NCI-H2081 treated with DMSO at 0.1 percent for 48 hours (cell line): ENCODE measurements at regions not wholly inside any gene's neighbourhood (a gene's known extent, or its start where the extent isn't known, plus 50 kb on each side); places are given as distances from the start of the nearest gene placed in this dataset.
"Not testable (repeated sequence)": the region's sequence is repeated elsewhere in the genome, so short reads cannot be mapped to it uniquely, and the experiment has no call there.

Experiments
- DNase-seq: peaks from one replicate; lab custom pipeline; 2025; lab: John Stamatoyannopoulos, UW

GRCh38 chr1:218874801-218875400 is 298.8 kb upstream of the LYPLAL1 start:
- no peak for DNase-seq

DNA sequence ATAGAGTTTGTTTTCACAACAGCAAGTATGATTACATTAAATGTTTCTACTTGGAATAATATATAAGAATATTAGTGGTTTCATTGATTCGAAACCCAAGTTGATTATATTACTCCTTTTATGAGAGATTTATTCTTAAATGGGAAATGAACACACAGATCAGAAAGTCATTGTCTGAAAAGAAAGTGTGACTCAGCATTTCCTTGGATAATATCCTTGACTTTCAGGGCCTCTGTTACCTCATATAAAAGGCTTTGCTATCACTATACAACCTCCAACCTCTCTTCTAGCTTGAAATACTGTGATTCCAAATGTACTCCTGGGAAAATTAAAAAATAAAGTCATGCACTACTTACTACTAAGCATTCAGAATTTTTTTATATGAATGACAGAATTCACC is 295.3 kb upstream of the LYPLAL1 start:
- no peak for DNase-seq

DNA sequence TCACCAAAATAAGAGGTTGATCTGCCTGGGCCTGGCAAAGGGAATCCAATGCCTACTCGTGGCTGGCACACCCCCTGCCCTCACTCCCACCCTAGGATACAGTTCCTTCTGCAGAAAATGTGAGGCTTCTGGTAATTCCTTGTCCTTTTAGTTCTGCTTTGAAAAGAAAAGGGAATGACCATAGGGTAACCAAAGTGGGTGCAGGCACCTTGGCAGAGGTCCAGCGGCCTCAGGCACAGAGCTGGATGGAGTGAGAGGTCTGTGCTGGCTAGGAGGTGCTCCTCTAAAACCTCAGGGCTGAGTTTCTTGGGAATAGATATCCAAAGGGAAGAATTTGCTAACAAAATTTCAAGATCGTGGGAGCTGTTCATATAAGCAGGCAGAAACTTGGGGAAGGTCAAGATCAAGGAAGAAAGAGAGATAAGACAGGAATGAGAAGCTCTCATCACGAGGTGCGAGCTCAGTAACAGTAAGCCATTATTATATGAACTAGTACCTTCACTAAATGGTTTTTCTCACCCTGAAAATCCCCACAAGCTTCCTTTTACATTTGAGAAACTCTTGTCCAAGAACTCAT is 293.1 kb upstream of the LYPLAL1 start:
- no peak for DNase-seq

DNA sequence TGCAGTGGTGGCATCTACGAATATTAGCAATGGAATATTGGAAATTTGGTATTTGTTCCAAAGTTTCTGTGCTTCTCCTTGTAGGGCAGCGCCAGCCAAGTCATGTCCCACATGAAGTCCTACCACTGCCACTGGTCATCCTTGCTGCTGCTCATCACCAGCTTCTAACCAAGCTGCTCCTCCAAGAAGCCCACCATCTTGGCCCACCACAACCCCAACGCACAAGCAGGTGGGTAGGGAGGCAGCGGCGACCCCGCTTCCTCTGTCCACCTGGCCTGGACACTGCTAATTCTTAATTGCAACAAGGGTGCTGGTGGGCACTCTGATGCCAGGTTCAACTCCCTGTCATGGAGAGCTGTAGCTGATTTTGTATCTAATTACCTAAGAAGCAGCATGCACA is 291.2 kb upstream of the LYPLAL1 start:
- DNase-seq: no peak

- no peak for DNase-seq
Observed at GRCh38 chr1:218886101-218886871, 287.4 kb upstream of the LYPLAL1 start.

- no peak for DNase-seq
Observed at GRCh38 chr1:218887141-218887925, 286.3 kb upstream of the LYPLAL1 start.

DNA sequence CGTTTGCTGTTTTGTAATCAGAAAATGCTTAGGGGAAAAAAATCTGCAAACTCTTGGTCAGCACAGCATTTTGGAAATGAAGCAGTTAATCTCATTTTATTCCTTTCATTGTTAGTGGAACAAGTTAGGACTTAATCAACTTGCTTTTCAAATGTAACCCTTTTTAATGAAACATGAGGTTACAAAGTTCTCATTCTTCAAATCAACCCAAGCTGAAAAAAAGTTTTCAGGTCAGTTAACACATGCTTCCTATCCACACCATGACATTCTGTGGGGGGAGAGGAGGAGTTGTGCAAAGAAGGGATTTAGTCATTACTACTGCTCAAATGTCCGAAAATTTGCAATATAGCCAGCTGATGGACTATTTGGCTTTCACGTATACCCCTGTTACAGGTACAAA is 283.2 kb upstream of the LYPLAL1 start:
- DNase-seq: no peak

GRCh38 chr1:218891577-218891976 is 282.1 kb upstream of the LYPLAL1 start:
- DNase-seq: no peak

- no peak for DNase-seq
Observed at GRCh38 chr1:218895064-218895587, 278.6 kb upstream of the LYPLAL1 start.

DNA sequence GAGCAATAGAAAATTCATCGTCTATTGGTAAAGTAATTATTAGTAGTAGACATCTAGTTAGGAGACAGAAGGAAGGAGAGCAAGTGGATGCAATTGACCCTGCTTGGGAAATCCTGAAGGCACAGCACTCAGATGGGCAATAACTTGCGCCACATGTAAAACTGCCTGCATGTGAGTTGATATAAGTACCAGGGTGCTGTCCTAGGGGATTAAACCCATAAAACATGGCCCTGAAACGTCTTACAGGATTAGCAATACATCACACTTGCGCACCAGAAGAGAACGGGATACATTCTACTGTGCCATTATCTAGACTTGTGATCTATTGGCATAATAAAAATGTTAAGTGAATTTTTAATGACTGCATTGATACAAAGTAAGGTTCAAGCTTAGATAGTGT is 277.5 kb upstream of the LYPLAL1 start:
- no peak for DNase-seq

DNA sequence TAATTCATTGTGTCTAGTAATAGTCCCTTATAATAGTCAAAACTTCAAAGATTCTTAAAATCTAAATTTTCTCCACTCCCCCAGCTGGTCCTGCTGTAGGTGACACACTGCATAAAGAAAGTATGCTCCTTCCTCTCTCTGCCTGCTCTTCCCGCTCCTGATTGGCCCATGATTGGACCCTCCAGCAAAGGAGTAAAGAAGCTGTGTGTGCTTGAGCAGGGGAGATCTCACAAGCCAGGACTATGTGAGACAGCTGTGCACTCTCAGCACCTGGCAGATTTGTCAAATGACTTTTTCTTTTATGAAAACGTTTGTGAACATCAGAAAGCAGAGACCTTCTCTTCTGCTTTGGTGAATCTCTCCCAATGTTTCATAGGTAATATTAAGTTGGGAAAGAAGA is 274.8 kb upstream of the LYPLAL1 start:
- no peak for DNase-seq

DNA sequence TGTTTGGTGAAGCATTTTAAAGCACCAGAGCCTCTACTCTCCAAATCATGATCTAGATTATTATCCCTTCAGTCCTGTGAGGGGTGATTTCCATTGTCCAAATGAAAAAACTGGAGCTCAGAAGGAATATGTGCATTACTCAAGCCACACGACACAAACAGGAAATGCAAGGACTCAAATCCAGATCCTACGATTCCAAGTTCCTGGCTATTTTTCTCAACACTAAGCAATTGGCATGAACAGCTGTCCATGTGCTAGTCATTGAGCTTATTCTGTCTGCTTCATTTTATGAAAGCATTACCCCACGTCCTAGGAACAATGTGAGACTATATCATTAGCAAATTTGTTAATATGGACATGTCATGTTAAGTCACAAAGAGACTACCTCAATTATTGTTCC is 273.1 kb upstream of the LYPLAL1 start:
- no peak for DNase-seq

DNA sequence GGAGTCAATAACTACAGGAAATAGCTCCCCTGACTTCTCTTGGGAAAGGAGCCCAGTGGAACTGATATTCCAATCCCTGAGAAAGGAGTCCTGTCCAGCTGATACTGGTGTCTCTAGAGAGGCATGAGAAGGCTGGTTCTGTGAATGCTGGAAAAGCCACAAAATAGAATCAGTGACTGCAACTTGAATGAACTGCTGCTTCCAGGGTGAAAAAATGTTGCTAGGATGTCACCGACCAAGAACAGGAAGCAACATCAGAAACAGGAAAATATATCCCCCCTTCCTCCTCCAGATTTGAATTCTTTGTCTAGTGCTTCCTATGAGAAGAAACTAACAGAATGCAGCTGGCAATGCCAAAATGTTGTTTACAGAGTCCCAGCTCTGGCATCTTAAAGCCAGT is 269.3 kb upstream of the LYPLAL1 start:
- DNase-seq: no peak

- DNase-seq: no peak
Observed at GRCh38 chr1:218916720-218917119, 257.0 kb upstream of the LYPLAL1 start.

DNA sequence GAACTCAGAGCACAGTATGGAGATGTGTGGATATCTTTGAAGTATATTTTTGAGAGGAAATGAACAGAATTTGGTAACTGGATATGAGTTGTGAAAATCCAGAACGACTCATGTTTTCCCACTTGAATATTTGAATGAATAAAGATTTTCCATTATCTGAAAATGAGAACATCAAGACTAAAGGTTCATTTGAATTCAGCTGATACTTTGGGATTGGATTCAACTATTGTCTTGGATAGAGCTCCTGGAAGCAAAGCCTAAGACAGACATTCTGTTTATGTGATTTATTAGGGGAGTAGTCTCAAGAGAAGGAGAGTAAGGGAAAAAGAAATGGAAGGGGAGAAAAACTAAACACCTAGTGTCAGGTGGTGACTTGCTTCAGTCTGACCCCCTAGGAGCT is 256.0 kb upstream of the LYPLAL1 start:
- no peak for DNase-seq

DNA sequence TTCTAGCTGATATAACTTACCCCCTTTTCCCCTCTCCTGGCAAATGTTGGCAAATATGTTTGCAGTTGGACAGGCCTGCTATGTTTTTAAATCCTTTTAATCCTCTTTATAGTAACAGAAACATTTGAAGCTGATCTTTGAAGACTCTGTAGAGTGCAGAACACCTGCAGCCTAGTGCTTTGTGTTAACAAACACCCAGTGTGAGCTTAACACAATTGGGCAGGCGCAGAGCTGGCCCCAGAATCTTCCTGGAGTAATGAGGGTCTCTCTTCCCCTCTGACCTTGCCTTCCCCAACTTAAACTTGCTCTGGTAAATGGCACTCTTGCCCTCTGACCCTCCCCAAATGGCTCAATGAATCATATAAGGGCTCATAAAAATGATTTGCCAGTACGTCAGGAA is 247.9 kb upstream of the LYPLAL1 start:
- DNase-seq: no peak

DNA sequence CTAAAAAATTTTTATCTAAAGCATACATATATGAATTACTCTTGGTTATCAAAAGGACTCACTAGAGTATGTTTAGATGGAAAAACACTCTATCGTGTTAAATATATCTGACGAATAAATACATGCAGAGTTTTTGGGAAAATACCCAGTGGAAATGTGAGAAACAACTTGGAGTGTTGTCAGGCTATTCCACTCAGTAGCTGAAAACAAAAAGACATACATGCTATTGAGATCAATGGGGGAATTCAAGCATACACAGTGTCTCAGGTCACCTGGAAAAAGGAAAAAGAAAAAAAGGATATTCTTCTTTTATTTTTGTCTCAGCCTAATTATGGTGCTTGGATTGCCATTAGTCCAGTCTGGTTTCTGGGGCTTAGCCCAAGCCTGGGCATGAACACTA is 247.0 kb upstream of the LYPLAL1 start:
- no peak for DNase-seq

DNA sequence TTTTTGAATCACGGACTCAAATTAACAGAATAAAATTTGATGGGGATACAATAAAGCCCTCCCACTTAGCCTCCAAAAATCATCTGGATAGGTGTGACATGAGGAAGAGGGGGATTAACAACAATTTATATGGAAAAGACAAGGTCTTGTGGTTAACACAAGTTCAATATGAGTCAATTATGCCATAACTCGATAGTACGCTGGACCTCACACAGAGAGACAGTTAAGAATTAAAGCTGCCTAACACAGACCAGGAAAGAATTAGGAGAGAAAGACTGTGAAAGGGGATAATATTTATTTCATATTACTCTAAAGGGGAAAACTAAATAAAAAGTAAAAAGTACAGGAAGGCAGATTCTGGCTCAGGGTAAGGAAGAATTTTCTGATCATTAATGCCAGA is 243.7 kb upstream of the LYPLAL1 start:
- no peak for DNase-seq

DNA sequence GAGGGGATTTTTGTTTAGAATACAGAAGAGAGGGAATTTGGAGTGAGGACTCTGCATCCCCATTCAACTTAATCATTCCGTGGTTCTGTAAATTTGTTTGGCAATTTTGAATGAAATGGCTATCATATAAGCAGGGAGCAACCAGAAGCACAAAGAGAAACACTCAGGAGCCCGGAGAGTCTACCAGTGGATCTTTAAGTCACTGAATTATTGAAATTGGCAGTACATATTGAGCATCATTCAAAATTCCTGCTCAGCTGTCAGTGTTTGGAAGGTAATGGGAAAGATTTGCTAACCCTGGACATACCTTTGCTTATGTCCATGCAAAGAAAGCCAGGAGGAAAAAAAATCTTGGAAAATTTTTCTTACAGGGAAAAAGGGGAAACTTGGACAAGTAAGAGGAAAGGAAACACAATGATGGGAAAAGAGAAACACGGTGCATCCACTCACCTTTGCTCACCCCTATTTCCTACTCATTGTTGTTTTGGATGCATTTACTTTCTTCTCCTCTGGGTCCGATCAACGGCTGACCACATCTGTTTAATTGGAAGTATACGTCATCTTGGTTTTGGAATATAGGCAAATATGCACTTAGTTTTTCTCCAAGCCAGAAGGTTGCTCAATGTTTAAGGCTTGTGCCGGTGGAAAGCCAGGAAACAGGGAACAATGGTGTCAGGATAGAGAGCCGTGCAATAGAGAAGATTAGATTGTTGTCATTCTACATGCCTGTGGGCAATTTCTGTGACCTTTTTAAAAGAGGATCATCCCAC is 243.0 kb upstream of the LYPLAL1 start:
- DNase-seq: no peak

DNA sequence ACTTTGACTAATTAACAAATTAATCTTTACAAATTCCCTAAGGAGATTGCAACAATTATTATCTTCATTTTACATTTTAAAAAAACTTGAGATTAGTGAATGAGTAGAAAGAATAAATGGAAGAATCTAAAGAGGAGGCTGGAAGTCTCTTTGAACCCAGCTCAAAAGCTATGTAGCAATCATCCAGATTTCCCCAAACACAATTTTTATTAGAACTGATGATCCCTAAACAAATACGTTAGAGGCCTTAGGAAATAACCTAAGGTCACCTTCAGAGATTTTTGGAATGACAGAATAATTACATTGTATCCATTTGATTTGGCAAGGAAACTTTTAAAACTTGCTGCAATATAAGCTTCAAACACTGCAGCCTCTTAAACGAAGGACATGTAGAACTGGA is 242.4 kb upstream of the LYPLAL1 start:
- no peak for DNase-seq

GRCh38 chr1:218933513-218933912 is 240.2 kb upstream of the LYPLAL1 start:
- no peak for DNase-seq

- DNase-seq: not testable (repeated sequence)
Observed at GRCh38 chr1:218935408-218935807, 238.3 kb upstream of the LYPLAL1 start.
